ENCODE measurements at regions not wholly inside any gene's neighbourhood (a gene's known extent, or its start where the extent isn't known, plus 50 kb on each side); places are given as distances from the start of the nearest gene placed in this dataset.

DNA sequence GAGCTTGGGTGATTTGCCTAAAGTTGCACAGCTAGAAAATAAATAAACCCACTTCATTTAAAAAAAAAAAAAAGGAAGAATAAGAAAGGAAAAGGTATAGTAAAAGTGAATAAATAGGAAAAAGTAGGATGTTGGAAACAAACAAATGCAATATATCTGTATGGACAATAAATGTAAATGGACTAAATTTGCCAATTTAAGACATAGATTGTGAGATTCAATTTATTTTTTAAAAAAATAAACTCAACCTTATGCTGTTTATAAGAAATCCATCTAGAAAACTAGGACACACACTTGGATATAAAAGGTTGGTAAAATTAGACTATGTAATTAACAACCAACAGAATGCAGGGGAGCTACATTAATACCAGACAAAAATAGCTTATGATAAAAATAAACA is 300.0 kb downstream of the AJAP1 start:
- Histone ChIP-seq H3K9me3 (ENCODE audit: control insufficient read depth, low read depth, low read length) (peaks cover 7% of the 10 kb centered on the region), H3K27me3 (ENCODE audit: control insufficient read depth, insufficient read depth, low read length) (no peaks in the 10 kb centered on the region)

DNA sequence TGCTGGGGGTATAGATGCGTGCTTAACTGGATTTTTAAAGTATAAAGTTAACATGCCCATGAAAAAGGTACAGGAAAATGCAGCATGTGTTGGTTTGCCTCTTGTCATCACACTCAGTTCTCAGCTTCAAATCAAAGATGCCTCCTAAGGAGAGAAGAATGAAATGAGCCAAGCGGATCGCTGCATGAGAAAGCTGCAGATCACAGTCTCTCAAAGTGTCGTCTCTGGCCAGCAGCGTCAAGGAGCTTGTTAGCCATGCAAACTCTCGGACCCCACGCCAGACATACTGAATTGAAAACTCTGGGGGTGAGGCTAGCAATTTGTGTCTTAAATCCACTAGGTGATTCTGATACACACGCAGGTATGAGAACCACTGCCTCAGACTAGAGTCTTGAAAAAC is 297.2 kb downstream of the AJAP1 start:
- Histone ChIP-seq H3K27me3 (ENCODE audit: control insufficient read depth, insufficient read depth, low read length) (no peaks in the 10 kb centered on the region), H3K9me3 (ENCODE audit: control insufficient read depth, low read depth, low read length) (peaks cover 7% of the 10 kb centered on the region), H3K36me3 (ENCODE audit: control insufficient read depth, low read depth, low read length) (no peaks in the 10 kb centered on the region), H3K4me3 (ENCODE audit: low read length) (no peak overlapping the region), H3K27ac (ENCODE audit: low read length) (no peak overlapping the region), H3K4me1 (ENCODE audit: control insufficient read depth, low read depth, low read length) (no peaks in the 10 kb centered on the region), H3K9ac (ENCODE audit: low read length) (no peak overlapping the region)

More for the DNA sequence above, 300.0 kb downstream of the AJAP1 start:
- Histone ChIP-seq H3K4me3 (ENCODE audit: low read length) (no peak overlapping the region), H3K9ac (ENCODE audit: low read length) (no peak overlapping the region), H3K4me1 (ENCODE audit: control insufficient read depth, low read depth, low read length) (no peaks in the 10 kb centered on the region), H3K27ac (ENCODE audit: low read length) (no peak overlapping the region), H3K36me3 (ENCODE audit: control insufficient read depth, low read depth, low read length) (no peaks in the 10 kb centered on the region)

DNA sequence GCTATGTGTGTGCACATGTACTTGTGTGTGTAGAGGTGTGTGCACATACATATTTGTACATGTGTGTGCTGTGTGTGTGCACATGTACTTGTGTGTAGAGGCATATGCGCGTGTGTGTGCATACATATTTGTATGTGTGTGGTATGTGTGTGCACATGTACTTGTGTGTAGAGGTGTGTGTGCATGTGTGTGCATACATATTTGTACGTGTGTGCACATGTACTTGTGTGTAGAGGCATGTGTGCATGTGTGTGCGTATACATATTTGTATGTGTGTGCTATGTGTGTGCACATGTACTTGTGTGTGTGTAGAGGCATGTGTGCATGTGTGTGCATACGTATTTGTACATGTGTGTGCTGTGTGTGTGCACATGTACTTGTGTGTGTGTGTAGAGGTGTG is 291.9 kb downstream of the AJAP1 start:
- H3K4me3 ChIP-seq (ENCODE audit: low read length), result no peak overlapping the region
- no peaks in the 10 kb centered on the region for H3K4me1 ChIP-seq (ENCODE audit: control insufficient read depth, low read depth, low read length)
- H3K27me3 ChIP-seq (ENCODE audit: control insufficient read depth, insufficient read depth, low read length), result no peaks in the 10 kb centered on the region
- H3K9me3 ChIP-seq (ENCODE audit: control insufficient read depth, low read depth, low read length), result no peaks in the 10 kb centered on the region
- H3K9ac ChIP-seq (ENCODE audit: low read length), result no peak overlapping the region
- H3K27ac ChIP-seq (ENCODE audit: low read length), result no peak overlapping the region
- H3K36me3 ChIP-seq (ENCODE audit: control insufficient read depth, low read depth, low read length), result no peaks in the 10 kb centered on the region

DNA sequence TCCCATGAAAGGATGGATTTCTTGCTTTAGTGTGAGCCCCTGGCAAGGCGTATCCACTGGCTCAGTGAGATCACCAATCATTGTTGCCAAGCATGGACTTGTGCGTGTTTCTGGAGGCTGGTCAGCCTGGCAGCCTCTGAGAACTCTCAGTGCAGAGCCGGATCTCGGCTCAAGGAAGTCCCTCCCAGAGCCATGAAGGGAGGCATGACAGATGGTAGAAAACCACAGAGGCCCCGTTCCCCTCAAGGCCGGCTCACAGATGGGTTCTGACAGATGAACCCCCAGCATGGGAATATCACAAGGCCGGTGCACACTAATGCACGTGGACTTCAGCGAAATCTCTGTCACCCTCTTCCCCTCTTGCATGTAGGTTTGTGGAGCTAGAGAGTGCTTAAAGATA is 290.5 kb downstream of the AJAP1 start:
- no peaks in the 10 kb centered on the region for H3K36me3 ChIP-seq (ENCODE audit: control insufficient read depth, low read depth, low read length)
- H3K27ac ChIP-seq (ENCODE audit: low read length), result no peak overlapping the region
- no peaks in the 10 kb centered on the region for H3K27me3 ChIP-seq (ENCODE audit: control insufficient read depth, insufficient read depth, low read length)
- no peaks in the 10 kb centered on the region for H3K9me3 ChIP-seq (ENCODE audit: control insufficient read depth, low read depth, low read length)
- H3K9ac ChIP-seq (ENCODE audit: low read length), result no peak overlapping the region
- no peak overlapping the region for H3K4me3 ChIP-seq (ENCODE audit: low read length)
- no peaks in the 10 kb centered on the region for H3K4me1 ChIP-seq (ENCODE audit: control insufficient read depth, low read depth, low read length)

DNA sequence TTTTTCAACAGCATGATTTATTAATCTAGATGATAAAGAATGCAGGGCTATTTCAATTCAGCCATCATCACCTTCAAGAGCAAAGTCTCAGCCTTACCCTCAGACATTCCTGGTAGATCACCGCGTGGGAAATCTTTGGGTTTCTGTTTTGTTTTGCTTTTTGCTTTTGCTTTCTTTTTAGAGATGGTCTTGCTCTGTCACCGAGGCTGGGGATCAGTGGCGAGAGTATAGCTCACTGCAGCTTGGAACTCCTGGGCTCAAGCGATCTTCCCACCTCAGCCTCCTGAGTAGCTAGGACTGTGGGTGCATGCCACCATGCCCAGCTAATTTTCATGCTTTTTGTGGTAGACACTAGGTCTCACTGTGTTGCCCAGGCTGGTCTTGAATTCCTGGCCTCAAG is 289.7 kb downstream of the AJAP1 start:
- H3K9me3 ChIP-seq (ENCODE audit: control insufficient read depth, low read depth, low read length), result peaks cover 5% of the 10 kb centered on the region
- no peak overlapping the region for H3K9ac ChIP-seq (ENCODE audit: low read length)
- no peak overlapping the region for H3K4me3 ChIP-seq (ENCODE audit: low read length)
- no peaks in the 10 kb centered on the region for H3K4me1 ChIP-seq (ENCODE audit: control insufficient read depth, low read depth, low read length)
- H3K36me3 ChIP-seq (ENCODE audit: control insufficient read depth, low read depth, low read length), result no peaks in the 10 kb centered on the region
- no peaks in the 10 kb centered on the region for H3K27me3 ChIP-seq (ENCODE audit: control insufficient read depth, insufficient read depth, low read length)
- H3K27ac ChIP-seq (ENCODE audit: low read length), result no peak overlapping the region

DNA sequence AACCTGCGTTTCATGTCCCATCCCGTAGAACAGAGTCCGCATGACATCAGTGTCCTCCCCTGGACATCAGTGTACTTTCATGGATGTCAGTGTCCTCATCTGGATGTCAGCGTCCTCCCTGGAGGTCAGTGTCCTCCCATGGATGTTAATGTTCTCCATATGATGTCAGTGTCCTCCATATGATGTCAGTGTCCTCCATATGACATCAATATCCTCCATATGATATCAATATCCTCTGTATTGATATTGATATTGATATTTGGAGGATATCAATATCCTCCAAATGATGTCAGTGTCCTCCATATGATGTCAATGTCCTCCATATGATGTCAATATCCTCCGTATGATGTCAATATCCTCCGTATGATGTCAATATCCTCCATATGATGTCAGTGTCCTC is 284.9 kb downstream of the AJAP1 start:
- no peak overlapping the region for H3K4me3 ChIP-seq (ENCODE audit: low read length)
- H3K27me3 ChIP-seq (ENCODE audit: control insufficient read depth, insufficient read depth, low read length), result no peaks in the 10 kb centered on the region
- H3K9ac ChIP-seq (ENCODE audit: low read length), result no peak overlapping the region
- no peaks in the 10 kb centered on the region for H3K36me3 ChIP-seq (ENCODE audit: control insufficient read depth, low read depth, low read length)
- H3K4me1 ChIP-seq (ENCODE audit: control insufficient read depth, low read depth, low read length), result no peaks in the 10 kb centered on the region
- peaks cover 5% of the 10 kb centered on the region for H3K9me3 ChIP-seq (ENCODE audit: control insufficient read depth, low read depth, low read length)
- H3K27ac ChIP-seq (ENCODE audit: low read length), result no peak overlapping the region

DNA sequence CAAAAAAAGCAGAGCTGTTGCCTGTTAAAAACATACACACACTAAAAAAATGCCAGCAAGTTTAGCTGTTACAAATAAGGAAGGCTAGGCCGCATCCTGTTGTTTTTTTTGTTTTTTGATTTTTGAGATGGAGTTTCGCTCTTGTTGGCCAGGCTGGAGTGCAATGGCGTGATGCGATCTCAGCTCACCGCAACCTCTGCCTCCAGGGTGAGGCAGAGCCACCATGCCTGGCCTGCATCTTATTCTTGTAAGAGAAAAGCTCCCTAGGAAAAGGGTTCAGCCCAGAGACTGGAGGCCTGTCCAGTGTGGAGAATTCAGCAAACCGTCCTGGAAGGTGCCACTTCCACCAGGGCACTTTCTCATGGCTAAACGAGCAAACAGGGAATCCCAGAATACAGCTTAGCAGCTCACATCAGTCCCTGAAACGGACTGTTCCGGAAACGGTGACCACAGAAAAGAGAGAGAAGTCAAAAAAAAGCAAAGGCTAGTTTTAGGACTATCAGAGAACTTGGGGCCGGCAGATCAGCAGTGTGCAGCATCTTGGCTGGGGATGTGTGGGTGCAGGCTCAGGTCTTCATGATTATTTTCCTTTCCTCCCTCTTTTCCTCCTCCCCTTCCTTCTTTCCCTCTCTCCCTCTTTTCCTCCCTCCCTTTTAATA is 283.6 kb downstream of the AJAP1 start:
- H3K9me3 ChIP-seq (ENCODE audit: control insufficient read depth, low read depth, low read length), result peaks cover 5% of the 10 kb centered on the region
- peaks cover 5% of the 10 kb centered on the region for H3K4me1 ChIP-seq (ENCODE audit: control insufficient read depth, low read depth, low read length)
- no peaks in the 10 kb centered on the region for H3K36me3 ChIP-seq (ENCODE audit: control insufficient read depth, low read depth, low read length)
- no peak overlapping the region for H3K9ac ChIP-seq (ENCODE audit: low read length)
- no peak overlapping the region for H3K27ac ChIP-seq (ENCODE audit: low read length)
- H3K4me3 ChIP-seq (ENCODE audit: low read length), result no peak overlapping the region
- H3K27me3 ChIP-seq (ENCODE audit: control insufficient read depth, insufficient read depth, low read length), result no peaks in the 10 kb centered on the region

DNA sequence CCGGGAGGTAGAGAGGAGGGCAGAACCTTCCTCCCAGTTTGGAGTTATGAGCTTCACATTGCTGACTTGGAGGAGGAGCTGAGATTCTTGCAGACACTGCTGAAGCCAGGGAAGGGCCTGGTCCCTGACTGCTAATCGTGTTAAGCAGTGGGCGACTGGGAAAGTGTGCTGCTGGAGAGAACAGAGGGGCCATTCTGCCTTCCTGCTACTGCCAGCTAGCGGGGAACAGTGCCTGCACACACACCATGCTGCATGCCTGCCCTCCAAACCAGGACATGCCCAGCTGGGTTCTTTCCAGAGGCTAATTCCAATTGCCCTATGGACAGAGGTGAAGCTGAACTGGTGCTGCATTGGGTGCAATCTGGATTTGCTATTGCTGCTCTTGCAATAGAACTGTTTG is 281.4 kb downstream of the AJAP1 start:
- Histone ChIP-seq H3K36me3 (ENCODE audit: control insufficient read depth, low read depth, low read length) (no peaks in the 10 kb centered on the region), H3K4me3 (ENCODE audit: low read length) (no peak overlapping the region), H3K27me3 (ENCODE audit: control insufficient read depth, insufficient read depth, low read length) (no peaks in the 10 kb centered on the region), H3K9ac (ENCODE audit: low read length) (no peak overlapping the region), H3K4me1 (ENCODE audit: control insufficient read depth, low read depth, low read length) (peaks cover 14% of the 10 kb centered on the region), H3K27ac (ENCODE audit: low read length) (no peak overlapping the region), H3K9me3 (ENCODE audit: control insufficient read depth, low read depth, low read length) (peaks cover 5% of the 10 kb centered on the region)

DNA sequence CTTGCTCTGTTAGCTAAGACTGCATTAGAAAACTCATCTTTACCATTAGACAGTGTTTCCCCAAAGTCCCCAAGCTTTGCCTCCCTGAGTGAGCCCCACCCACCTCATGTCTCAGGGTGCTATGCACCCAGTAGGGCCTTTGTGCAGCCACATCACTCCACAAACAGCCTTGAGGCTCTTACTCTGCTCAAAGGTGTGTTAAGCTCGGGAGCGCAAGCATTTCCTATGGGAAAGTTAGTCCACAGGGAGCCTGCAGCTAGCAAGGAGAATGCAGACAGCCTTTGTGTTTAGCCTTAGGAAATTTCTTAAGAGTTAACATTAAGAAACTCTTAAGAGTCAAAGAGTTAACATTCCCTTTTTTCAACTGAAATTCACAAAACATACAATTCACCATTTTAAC is 278.8 kb downstream of the AJAP1 start:
- H3K27me3 ChIP-seq (ENCODE audit: control insufficient read depth, insufficient read depth, low read length), result no peaks in the 10 kb centered on the region
- no peak overlapping the region for H3K9ac ChIP-seq (ENCODE audit: low read length)
- no peak overlapping the region for H3K27ac ChIP-seq (ENCODE audit: low read length)
- H3K36me3 ChIP-seq (ENCODE audit: control insufficient read depth, low read depth, low read length), result no peaks in the 10 kb centered on the region
- H3K9me3 ChIP-seq (ENCODE audit: control insufficient read depth, low read depth, low read length), result no peaks in the 10 kb centered on the region
- peaks cover 15% of the 10 kb centered on the region for H3K4me1 ChIP-seq (ENCODE audit: control insufficient read depth, low read depth, low read length)
- H3K4me3 ChIP-seq (ENCODE audit: low read length), result no peak overlapping the region

DNA sequence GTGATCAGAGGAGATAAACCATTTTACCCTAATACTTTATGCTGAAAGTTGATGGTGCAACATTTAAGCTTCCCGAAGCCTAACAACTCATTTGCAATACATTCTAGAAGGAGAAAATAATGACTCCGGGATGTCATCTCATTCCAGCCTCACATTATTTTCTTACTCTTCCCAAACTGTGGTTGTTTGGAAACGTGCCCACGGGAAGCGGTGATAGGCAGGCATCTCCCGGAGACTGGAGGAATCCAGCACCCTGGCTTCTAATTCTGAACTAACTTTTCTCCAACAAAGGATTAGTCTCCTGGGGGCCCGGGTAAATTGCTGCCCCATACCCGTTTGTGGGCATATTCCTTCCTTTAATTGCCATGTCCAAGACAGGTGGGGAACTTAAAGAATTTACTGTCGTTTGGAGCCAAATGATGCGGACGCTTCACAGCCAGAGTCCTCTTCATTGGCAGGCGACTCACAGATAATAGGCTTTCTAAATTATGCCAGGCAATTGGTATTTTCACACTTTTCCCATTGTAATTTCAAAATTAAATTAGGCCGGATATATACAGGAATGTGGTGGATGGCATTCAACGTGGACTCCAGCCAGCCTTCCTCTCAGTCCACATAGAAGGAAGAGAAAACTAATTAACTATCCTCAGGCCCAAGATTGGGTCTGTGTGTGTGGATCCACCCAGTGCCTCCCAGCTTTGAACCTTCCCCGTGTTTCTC is 278.1 kb downstream of the AJAP1 start:
- H3K4me1 ChIP-seq (ENCODE audit: control insufficient read depth, low read depth, low read length), result peaks cover 15% of the 10 kb centered on the region
- no peaks in the 10 kb centered on the region for H3K27me3 ChIP-seq (ENCODE audit: control insufficient read depth, insufficient read depth, low read length)
- no peaks in the 10 kb centered on the region for H3K36me3 ChIP-seq (ENCODE audit: control insufficient read depth, low read depth, low read length)
- H3K9ac ChIP-seq (ENCODE audit: low read length), result no peak overlapping the region
- no peak overlapping the region for H3K27ac ChIP-seq (ENCODE audit: low read length)
- H3K9me3 ChIP-seq (ENCODE audit: control insufficient read depth, low read depth, low read length), result no peaks in the 10 kb centered on the region
- no peak overlapping the region for H3K4me3 ChIP-seq (ENCODE audit: low read length)

DNA sequence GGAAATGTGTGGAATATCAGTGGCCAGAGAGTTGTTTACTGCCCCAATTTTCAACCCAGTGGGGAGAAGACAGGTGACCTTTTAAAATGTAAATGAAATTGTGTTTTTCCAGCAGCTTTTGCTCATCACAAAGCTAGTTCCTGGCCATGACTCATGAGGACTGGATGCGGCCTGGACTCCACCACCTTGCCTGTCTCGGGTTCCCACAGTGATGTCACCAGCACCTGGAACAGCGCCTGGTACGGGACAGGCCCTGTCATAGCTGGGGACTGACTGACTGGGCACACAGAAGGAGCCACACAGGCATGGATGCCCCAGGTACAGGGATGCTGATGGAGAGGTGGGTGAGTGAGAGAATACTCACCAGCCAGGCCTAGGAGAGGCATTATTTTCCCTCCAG is 277.1 kb downstream of the AJAP1 start:
- Histone ChIP-seq H3K4me3 (ENCODE audit: low read length) (no peak overlapping the region), H3K9ac (ENCODE audit: low read length) (no peak overlapping the region), H3K9me3 (ENCODE audit: control insufficient read depth, low read depth, low read length) (no peaks in the 10 kb centered on the region), H3K36me3 (ENCODE audit: control insufficient read depth, low read depth, low read length) (no peaks in the 10 kb centered on the region), H3K27ac (ENCODE audit: low read length) (no peak overlapping the region), H3K27me3 (ENCODE audit: control insufficient read depth, insufficient read depth, low read length) (no peaks in the 10 kb centered on the region), H3K4me1 (ENCODE audit: control insufficient read depth, low read depth, low read length) (peaks cover 15% of the 10 kb centered on the region)

DNA sequence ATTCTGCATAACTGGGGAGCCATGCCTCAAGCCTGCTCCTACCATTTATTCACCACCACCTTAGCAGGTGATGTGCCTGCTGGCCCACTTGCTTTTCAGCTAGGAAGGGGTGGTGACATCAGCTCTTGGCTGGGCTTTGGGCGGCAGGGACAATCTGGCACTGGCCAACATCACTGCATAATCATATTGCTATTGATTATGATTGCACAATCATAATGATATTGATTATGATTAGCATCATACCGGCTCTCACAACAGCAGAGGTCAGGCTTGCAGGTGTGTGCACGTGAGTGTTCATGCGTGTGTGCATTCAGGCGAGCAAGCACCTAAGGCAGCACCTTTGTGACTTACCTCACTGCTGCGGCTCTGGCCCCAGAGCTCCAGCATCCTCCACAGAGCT is 273.8 kb downstream of the AJAP1 start:
- H3K9ac ChIP-seq (ENCODE audit: low read length), result no peak overlapping the region
- H3K27me3 ChIP-seq (ENCODE audit: control insufficient read depth, insufficient read depth, low read length), result no peaks in the 10 kb centered on the region
- no peak overlapping the region for H3K27ac ChIP-seq (ENCODE audit: low read length)
- no peak overlapping the region for H3K4me3 ChIP-seq (ENCODE audit: low read length)
- H3K4me1 ChIP-seq (ENCODE audit: control insufficient read depth, low read depth, low read length), result peaks cover 12% of the 10 kb centered on the region
- H3K36me3 ChIP-seq (ENCODE audit: control insufficient read depth, low read depth, low read length), result no peaks in the 10 kb centered on the region
- H3K9me3 ChIP-seq (ENCODE audit: control insufficient read depth, low read depth, low read length), result no peaks in the 10 kb centered on the region
